Natural killer cell (primary cell): ENCODE measurements at regions not wholly inside any gene's neighbourhood (a gene's known extent, or its start where the extent isn't known, plus 50 kb on each side); places are given as distances from the start of the nearest gene placed in this dataset.

ENCODE experiments used
- ATAC-seq, 3 donors: fragments of 150-1000 bp in 2 of 3; fragments of 200-7000 bp in 1 of 3; cut with Tn5 transposase; 1 replicate in 1 of 3; 2 replicates in 2 of 3; pipeline ENCODE4 v1.10.0; 2021; ENCODE audit warnings: mild to moderate bottlenecking in 2 of 3, moderate library complexity in 2 of 3
- DNase-seq, 2 donors: peaks; one replicate each; pipeline versions ENCODE4 v3.0.0 to v3.0.0-alpha.2; 2013 to 2021; ENCODE audit warnings: mixed read lengths in 1 of 2
- H3K27ac ChIP-seq: one replicate; pipeline ENCODE4 v1.5.1; 2013; ENCODE audit warnings: mild to moderate bottlenecking, low read length
- H3K27me3 ChIP-seq: one replicate; pipeline ENCODE4 v1.6.1; 2013; ENCODE audit warnings: low read length; ENCODE audit not compliant: control insufficient read depth, insufficient read depth
- H3K36me3 ChIP-seq: one replicate; pipeline ENCODE4 v1.6.1; 2013; ENCODE audit warnings: low read length; ENCODE audit not compliant: control insufficient read depth, insufficient read depth
- H3K4me1 ChIP-seq: one replicate; pipeline ENCODE4 v1.6.1; 2013; ENCODE audit warnings: low read length; ENCODE audit not compliant: control insufficient read depth, insufficient read depth
- H3K4me3 ChIP-seq: one replicate; pipeline ENCODE4 v1.5.1; 2013; ENCODE audit warnings: low read length
- H3K9me3 ChIP-seq: one replicate; pipeline ENCODE4 v1.6.1; 2013; ENCODE audit warnings: low read length; ENCODE audit not compliant: control insufficient read depth, insufficient read depth
- H3K27ac Mint-ChIP-seq, 2 donors: one replicate each; pipeline ENCODE4 v1.8.0; 2022; ENCODE audit warnings: mild to moderate bottlenecking in 2 of 2, mixed read lengths in 2 of 2, moderate library complexity in 1 of 2
- H3K27me3 Mint-ChIP-seq, 2 donors: one replicate each; pipeline ENCODE4 v1.8.0; 2022; ENCODE audit warnings: low read depth in 2 of 2, mixed read lengths in 2 of 2
- H3K36me3 Mint-ChIP-seq: one replicate; pipeline ENCODE4 v1.8.0; 2022; ENCODE audit warnings: mixed read lengths
- H3K4me1 Mint-ChIP-seq, 2 donors: one replicate each; pipeline ENCODE4 v1.8.0; 2022; ENCODE audit warnings: mixed read lengths in 2 of 2
- H3K4me3 Mint-ChIP-seq: one replicate; pipeline ENCODE4 v1.8.0; 2022; ENCODE audit warnings: mild to moderate bottlenecking, moderate library complexity, mixed read lengths
- H3K9me3 Mint-ChIP-seq, 2 donors: one replicate each; pipeline ENCODE4 v1.8.0; 2022; ENCODE audit warnings: mixed read lengths in 2 of 2
- CTCF ChIP-seq: fragments of 200-600 bp; IDR thresholded peaks from one replicate; pipeline ENCODE4 v1.8.0; 2022; ENCODE audit warnings: antibody characterized with exemption
- WGBS: methylation state at CpG from one replicate; pipeline ENCODE4 v1.1.7; 2013; ENCODE audit warnings: missing lambda C conversion rate; ENCODE audit not compliant: insufficient coverage; 5-methylcytosine and 5-hydroxymethylcytosine counted together
- intact Hi-C: fragments of 100-400 bp; cut with micrococcal nuclease; formaldehyde crosslinking; loops from one replicate; pipeline ENCODE4 v1.14.2; 2022

GRCh38 chrX:94655180-94655579, 981.2 kb downstream of the FAM133A start:
- no peak overlapping the region for H3K27ac ChIP-seq
- no peaks in the 10 kb centered on the region for H3K9me3 ChIP-seq
- TF ChIP-seq CTCF, result no peak
- H3K4me3 ChIP-seq, result no peak overlapping the region
- no peaks in the 10 kb centered on the region for H3K27me3 ChIP-seq
- H3K27me3 Mint-ChIP-seq, result peaks cover 0 to 8% of the 10 kb centered on the region in 2 donors
- ATAC-seq (no peak), DNase-seq (no peak)
- H3K4me1 ChIP-seq, result no peaks in the 10 kb centered on the region
- H3K27ac Mint-ChIP-seq, result no peak overlapping the region
- no peaks in the 10 kb centered on the region for H3K36me3 ChIP-seq
- WGBS, result 88% methylated on average over 1 of the region's 1 CpG
- intact Hi-C loops, result no loop called here
- no peaks in the 10 kb centered on the region for H3K4me1 Mint-ChIP-seq
- H3K36me3 Mint-ChIP-seq, result peaks cover 6% of the 10 kb centered on the region
- H3K9me3 Mint-ChIP-seq, result peaks cover 0 to 6% of the 10 kb centered on the region in 2 donors
- H3K4me3 Mint-ChIP-seq, result no peak overlapping the region

GRCh38 chrX:94662689-94663088, 988.7 kb downstream of the FAM133A start:
- no peak overlapping the region for H3K4me3 ChIP-seq
- ATAC-seq (no peak), DNase-seq (no peak)
- H3K4me1 ChIP-seq, result no peaks in the 10 kb centered on the region
- no peak overlapping the region for H3K27ac ChIP-seq
- no peaks in the 10 kb centered on the region for H3K9me3 ChIP-seq
- H3K36me3 Mint-ChIP-seq, result no peaks in the 10 kb centered on the region
- no peaks in the 10 kb centered on the region for H3K36me3 ChIP-seq
- H3K4me1 Mint-ChIP-seq, result no peaks in the 10 kb centered on the region
- H3K4me3 Mint-ChIP-seq, result no peak overlapping the region
- H3K9me3 Mint-ChIP-seq, result peaks cover 0 to 6% of the 10 kb centered on the region in 2 donors
- peaks cover 0 to 5% of the 10 kb centered on the region in 2 donors for H3K27me3 Mint-ChIP-seq
- no peak for TF ChIP-seq CTCF
- intact Hi-C loops, result no loop called here
- no peaks in the 10 kb centered on the region for H3K27me3 ChIP-seq
- H3K27ac Mint-ChIP-seq, result no peak overlapping the region

- Histone ChIP-seq H3K9me3 (no peaks in the 10 kb centered on the region), H3K27ac (no peak overlapping the region), H3K27me3 (no peaks in the 10 kb centered on the region), H3K36me3 (no peaks in the 10 kb centered on the region), H3K4me1 (no peaks in the 10 kb centered on the region), H3K4me3 (no peak overlapping the region)
- Mint-ChIP-seq H3K4me1 (no peaks in the 10 kb centered on the region), H3K4me3 (no peak overlapping the region), H3K36me3 (no peaks in the 10 kb centered on the region), H3K27me3 (no peaks in the 10 kb centered on the region), H3K9me3 (peaks cover 0 to 6% of the 10 kb centered on the region in 2 donors), H3K27ac (no peak overlapping the region)
- no peak for TF ChIP-seq CTCF
- ATAC-seq, result no peak
- intact Hi-C loops, result no loop called here
- WGBS, result 78% methylated on average over 2 of the region's 2 CpGs
- no peak for DNase-seq
Observed at GRCh38 chrX:94676285-94676684, 1002.3 kb downstream of the FAM133A start.

- no peak overlapping the region for H3K27ac Mint-ChIP-seq
- peaks cover 0 to 2% of the 10 kb centered on the region in 2 donors for H3K9me3 Mint-ChIP-seq
Observed at GRCh38 chrX:94686071-94686470, 1012.1 kb downstream of the FAM133A start.

More at GRCh38 chrX:94686071-94686470, 1012.1 kb downstream of the FAM133A start:
- no peaks in the 10 kb centered on the region for H3K27me3 ChIP-seq
- no peaks in the 10 kb centered on the region for H3K9me3 ChIP-seq
- WGBS, result no CpG with 5 or more reads among the region's 2 CpGs
- no peak overlapping the region for H3K4me3 Mint-ChIP-seq
- no peak for DNase-seq
- no peak overlapping the region for H3K4me3 ChIP-seq
- no peak for TF ChIP-seq CTCF
- intact Hi-C loops, result no loop called here
- H3K27ac ChIP-seq, result no peak overlapping the region
- H3K36me3 ChIP-seq, result no peaks in the 10 kb centered on the region
- H3K36me3 Mint-ChIP-seq, result no peaks in the 10 kb centered on the region
- peaks cover 0 to 12% of the 10 kb centered on the region in 2 donors for H3K27me3 Mint-ChIP-seq
- ATAC-seq, result no peak
- no peaks in the 10 kb centered on the region for H3K4me1 Mint-ChIP-seq
- no peaks in the 10 kb centered on the region for H3K4me1 ChIP-seq
